ENCODE measurements at regions not wholly inside any gene's neighbourhood (a gene's known extent, or its start where the extent isn't known, plus 50 kb on each side); places are given as distances from the start of the nearest gene placed in this dataset.

DNA sequence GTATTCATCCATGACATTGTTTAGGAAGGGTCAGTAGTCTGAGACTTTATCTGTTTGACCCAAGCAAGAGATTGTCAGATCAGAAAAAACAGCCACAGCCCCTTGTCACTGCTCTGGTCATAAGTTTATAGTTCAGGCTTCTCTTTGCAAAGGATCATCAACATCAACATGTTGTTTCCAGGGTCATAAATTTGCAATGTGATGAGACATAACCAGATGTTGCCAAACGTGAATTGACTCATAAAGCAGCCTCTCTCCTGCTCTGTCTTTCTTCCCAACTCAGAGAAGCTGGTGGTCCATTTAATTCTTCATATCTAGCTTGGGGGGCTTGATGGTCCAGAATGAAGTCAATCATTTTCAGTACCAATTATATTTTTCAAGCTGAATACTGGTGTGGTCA is 507.2 kb upstream of the PBX1 start:
- TF ChIP-seq, protein P1, sequence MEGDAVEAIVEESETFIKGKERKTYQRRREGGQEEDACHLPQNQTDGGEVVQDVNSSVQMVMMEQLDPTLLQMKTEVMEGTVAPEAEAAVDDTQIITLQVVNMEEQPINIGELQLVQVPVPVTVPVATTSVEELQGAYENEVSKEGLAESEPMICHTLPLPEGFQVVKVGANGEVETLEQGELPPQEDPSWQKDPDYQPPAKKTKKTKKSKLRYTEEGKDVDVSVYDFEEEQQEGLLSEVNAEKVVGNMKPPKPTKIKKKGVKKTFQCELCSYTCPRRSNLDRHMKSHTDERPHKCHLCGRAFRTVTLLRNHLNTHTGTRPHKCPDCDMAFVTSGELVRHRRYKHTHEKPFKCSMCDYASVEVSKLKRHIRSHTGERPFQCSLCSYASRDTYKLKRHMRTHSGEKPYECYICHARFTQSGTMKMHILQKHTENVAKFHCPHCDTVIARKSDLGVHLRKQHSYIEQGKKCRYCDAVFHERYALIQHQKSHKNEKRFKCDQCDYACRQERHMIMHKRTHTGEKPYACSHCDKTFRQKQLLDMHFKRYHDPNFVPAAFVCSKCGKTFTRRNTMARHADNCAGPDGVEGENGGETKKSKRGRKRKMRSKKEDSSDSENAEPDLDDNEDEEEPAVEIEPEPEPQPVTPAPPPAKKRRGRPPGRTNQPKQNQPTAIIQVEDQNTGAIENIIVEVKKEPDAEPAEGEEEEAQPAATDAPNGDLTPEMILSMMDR (IDR thresholded peaks at IDR 0.05) = no peak
- TF ChIP-seq POLR2A (IDR thresholded peaks at IDR 0.05) = no peak
